ENCODE measurements at regions not wholly inside any gene's neighbourhood (a gene's known extent, or its start where the extent isn't known, plus 50 kb on each side); places are given as distances from the start of the nearest gene placed in this dataset.

DNA sequence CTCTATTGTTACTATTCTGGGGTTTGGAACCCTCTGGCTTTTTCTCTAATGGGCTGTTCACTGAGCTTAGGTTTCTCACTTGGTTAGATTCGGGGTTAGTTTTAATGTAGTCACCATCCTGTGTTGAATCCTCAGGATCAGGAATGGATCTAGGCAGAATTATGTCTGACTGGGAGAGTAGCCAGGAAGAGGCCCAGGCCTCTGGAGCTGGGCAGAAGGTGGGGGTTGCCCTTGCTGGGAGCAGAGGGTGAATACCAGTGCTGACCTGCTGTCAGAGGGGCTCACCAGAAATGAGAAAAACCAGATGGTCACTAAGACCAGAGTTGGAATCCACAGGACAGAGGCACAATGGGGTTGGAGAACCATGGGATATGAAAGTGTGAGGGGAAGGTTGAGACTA is 126.6 kb upstream of the SLC4A4 start:
- H3K9ac ChIP-seq (replicated peaks in 1 of 4; ENCODE audit: extremely low read depth in 1 of 4, low read depth in 3 of 4, low read length in 3 of 4) = no peak overlapping the region
- no peak overlapping the region for H3K4me2 ChIP-seq (ENCODE audit: insufficient read depth in 1 of 2, low read depth in 2 of 2, low read length in 2 of 2)
- no peak overlapping the region for H3K4me3 ChIP-seq (ENCODE audit: extremely low read depth in 1 of 4, insufficient read depth in 2 of 4, low read depth in 3 of 4, low read length in 4 of 4)
- H2BK15ac ChIP-seq (ENCODE audit: low read length) = no peak overlapping the region
- no peak overlapping the region for H2BK20ac ChIP-seq (ENCODE audit: low read length)
- H2BK120ac ChIP-seq (replicated peaks; ENCODE audit: low read depth, low read length) = no peak overlapping the region
- H4K8ac ChIP-seq (ENCODE audit: extremely low read depth, insufficient read depth, low read length) = no peak overlapping the region
- H3K79me2 ChIP-seq (ENCODE audit: control insufficient read depth in 1 of 2, insufficient read depth in 2 of 2, low read length in 2 of 2) = no peaks in the 10 kb centered on the region
- H4K20me1 ChIP-seq (replicated peaks in 1 of 2; ENCODE audit: control insufficient read depth in 1 of 2, insufficient read depth in 2 of 2, low read length in 2 of 2) = no peaks in the 10 kb centered on the region
- no peaks in the 10 kb centered on the region for H3K23me2 ChIP-seq (ENCODE audit: low read depth, low read length)
- no peak overlapping the region for H4K5ac ChIP-seq (ENCODE audit: insufficient read length, low read depth, low read length)
- H3K36me3 ChIP-seq (ENCODE audit: control insufficient read depth in 2 of 4, insufficient read depth in 4 of 4, low read length in 3 of 4) = no peaks in the 10 kb centered on the region
- no peak for DNase-seq (ENCODE audit: low read depth in 1 of 2, low spot score in 2 of 2)
- no peaks in the 10 kb centered on the region for H3K4me1 ChIP-seq (replicated peaks in 1 of 4; ENCODE audit: control insufficient read depth in 3 of 4, insufficient read depth in 4 of 4, low read length in 3 of 4)
- no peak overlapping the region for H3K18ac ChIP-seq (ENCODE audit: extremely low read depth, low read length)
- peaks cover 0 to 1% (median 0%) of the 10 kb centered on the region in 4 experiments; a peak in 1 of 7 replicates for H3K27me3 ChIP-seq (replicated peaks in 1 of 4; ENCODE audit: control insufficient read depth in 3 of 4, extremely low read depth in 1 of 4, insufficient read depth in 3 of 4, low read length in 3 of 4)
- 93% methylated on average over 1 of the region's 1 CpG; no CpG with 5 or more reads in 1 of the 2 experiments for WGBS, 2 experiments (ENCODE audit: extremely low coverage in 1 of 2, insufficient coverage in 1 of 2, insufficient read length in 1 of 2, insufficient replicate concordance in 2 of 2, low coverage in 1 of 2, low lambda C conversion rate in 2 of 2, missing lambda C conversion rate in 1 of 2)
- no peak overlapping the region for H2BK12ac ChIP-seq (ENCODE audit: low read depth, low read length)
- ChIA-PET CTCF (ENCODE audit: partially characterized antibody) (interaction anchor here (1.1 to 1.3 kb wide), 4 partner anchors 9 to 339 kb away, joined by 3 to 4 read pairs (median 4); no protein-coding TSS in a partner anchor), POLR2A (ENCODE audit: partially characterized antibody) (no interaction called here)
- no peak overlapping the region for H3K14ac ChIP-seq (ENCODE audit: insufficient read length)
- no peak overlapping the region for H3K23ac ChIP-seq (ENCODE audit: insufficient read length)
- H3K4ac ChIP-seq (replicated peaks; ENCODE audit: insufficient read length, low read depth, low read length) = no peak overlapping the region
- H2AK5ac ChIP-seq (ENCODE audit: low read depth, low read length) = no peak overlapping the region
- H2BK5ac ChIP-seq (ENCODE audit: low read depth, low read length) = no peak overlapping the region
- H4K91ac ChIP-seq (replicated peaks; ENCODE audit: insufficient read length, low read length) = no peak overlapping the region
- H3K9me3 ChIP-seq (ENCODE audit: insufficient read depth in 2 of 2, low read depth in 1 of 2, low read length in 1 of 2) = no peaks in the 10 kb centered on the region
- H2AFZ ChIP-seq (ENCODE audit: low read length) = no peak overlapping the region
- H3K79me1 ChIP-seq (ENCODE audit: low read depth, low read length) = no peaks in the 10 kb centered on the region
- no peak for FAIRE-seq
- H3K27ac ChIP-seq (ENCODE audit: low read depth, low read length) = no peak overlapping the region
- H3K56ac ChIP-seq (replicated peaks; ENCODE audit: insufficient read length, low read depth, low read length) = no peak overlapping the region
- no peak for TF ChIP-seq SP1 (IDR thresholded peaks at IDR 0.05; ENCODE audit: low read depth, low read length)
- no peak for TF ChIP-seq SP4 (IDR thresholded peaks at IDR 0.05; ENCODE audit: low read length)
- no peak for TF ChIP-seq CHD1 (IDR thresholded peaks at IDR 0.05; ENCODE audit: low read depth, low read length)
- TF ChIP-seq CBX8 (IDR thresholded peaks at IDR 0.05; ENCODE audit: borderline replicate concordance, low read depth, low read length) = no peak
- no peak for TF ChIP-seq CREB1 (IDR thresholded peaks at IDR 0.05)
- TF ChIP-seq E2F6 (IDR thresholded peaks at IDR 0.05) = no peak
- TF ChIP-seq, protein P1, sequence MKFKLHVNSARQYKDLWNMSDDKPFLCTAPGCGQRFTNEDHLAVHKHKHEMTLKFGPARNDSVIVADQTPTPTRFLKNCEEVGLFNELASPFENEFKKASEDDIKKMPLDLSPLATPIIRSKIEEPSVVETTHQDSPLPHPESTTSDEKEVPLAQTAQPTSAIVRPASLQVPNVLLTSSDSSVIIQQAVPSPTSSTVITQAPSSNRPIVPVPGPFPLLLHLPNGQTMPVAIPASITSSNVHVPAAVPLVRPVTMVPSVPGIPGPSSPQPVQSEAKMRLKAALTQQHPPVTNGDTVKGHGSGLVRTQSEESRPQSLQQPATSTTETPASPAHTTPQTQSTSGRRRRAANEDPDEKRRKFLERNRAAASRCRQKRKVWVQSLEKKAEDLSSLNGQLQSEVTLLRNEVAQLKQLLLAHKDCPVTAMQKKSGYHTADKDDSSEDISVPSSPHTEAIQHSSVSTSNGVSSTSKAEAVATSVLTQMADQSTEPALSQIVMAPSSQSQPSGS (IDR thresholded peaks at IDR 0.05; ENCODE audit: low read length) = no peak
- TF ChIP-seq SUZ12 (IDR thresholded peaks at IDR 0.05; ENCODE audit: low read length) = no peak
- no peak for TF ChIP-seq BRCA1 (IDR thresholded peaks at IDR 0.05; ENCODE audit: low read depth, low read length)
- TF ChIP-seq, protein P2, sequence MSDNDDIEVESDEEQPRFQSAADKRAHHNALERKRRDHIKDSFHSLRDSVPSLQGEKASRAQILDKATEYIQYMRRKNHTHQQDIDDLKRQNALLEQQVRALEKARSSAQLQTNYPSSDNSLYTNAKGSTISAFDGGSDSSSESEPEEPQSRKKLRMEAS (IDR thresholded peaks at IDR 0.05) = no peak
- TF ChIP-seq HDAC6 (IDR thresholded peaks at IDR 0.05; ENCODE audit: low read depth, low read length) = no peak
- no peak for TF ChIP-seq BACH1 (IDR thresholded peaks at IDR 0.05; ENCODE audit: low read length)
- no peak for TF ChIP-seq NANOG (IDR thresholded peaks at IDR 0.05; ENCODE audit: insufficient read depth, low read depth, low read length, poor library complexity, severe bottlenecking)
- no peak for TF ChIP-seq CHD2 (IDR thresholded peaks at IDR 0.05; ENCODE audit: low read length)
